SJCRH30 (cell line): ENCODE measurements at regions not wholly inside any gene's neighbourhood (a gene's known extent, or its start where the extent isn't known, plus 50 kb on each side); places are given as distances from the start of the nearest gene placed in this dataset.
"Not testable (repeated sequence)": the region's sequence is repeated elsewhere in the genome, so short reads cannot be mapped to it uniquely, and the experiment has no call there.

ENCODE experiments used
- DNase-seq, 2 experiments: peaks; one replicate each; pipeline ENCODE4 v3.0.0-alpha.2; 2015 to 2020
- H3K27ac ChIP-seq: fragments of 250-450 bp; sonication (Bioruptor Pico); 2 replicates; pipeline ENCODE4 v1.5.1; 2020; ENCODE audit warnings: mild to moderate bottlenecking, moderate library complexity
- H3K27me3 ChIP-seq: fragments of 250-450 bp; sonication (Bioruptor Pico); 2 replicates; pipeline ENCODE4 v1.5.1; 2020; ENCODE audit warnings: mild to moderate bottlenecking, moderate library complexity
- H3K36me3 ChIP-seq: fragments of 250-450 bp; sonication (Bioruptor Pico); 2 replicates; pipeline ENCODE4 v1.5.1; 2020; ENCODE audit warnings: mild to moderate bottlenecking, moderate library complexity
- H3K4me1 ChIP-seq: fragments of 250-450 bp; sonication (Bioruptor Pico); 2 replicates; pipeline ENCODE4 v1.5.1; 2020; ENCODE audit warnings: mild to moderate bottlenecking, moderate library complexity
- H3K4me3 ChIP-seq: fragments of 250-450 bp; sonication (Bioruptor Pico); 2 replicates; pipeline ENCODE4 v1.5.1; 2020; ENCODE audit warnings: mild to moderate bottlenecking, moderate library complexity
- H3K9me3 ChIP-seq: fragments of 250-450 bp; sonication (Bioruptor Pico); replicated peaks from 2 replicates; pipeline ENCODE4 v1.5.1; 2020; ENCODE audit warnings: mild to moderate bottlenecking, moderate library complexity

DNA sequence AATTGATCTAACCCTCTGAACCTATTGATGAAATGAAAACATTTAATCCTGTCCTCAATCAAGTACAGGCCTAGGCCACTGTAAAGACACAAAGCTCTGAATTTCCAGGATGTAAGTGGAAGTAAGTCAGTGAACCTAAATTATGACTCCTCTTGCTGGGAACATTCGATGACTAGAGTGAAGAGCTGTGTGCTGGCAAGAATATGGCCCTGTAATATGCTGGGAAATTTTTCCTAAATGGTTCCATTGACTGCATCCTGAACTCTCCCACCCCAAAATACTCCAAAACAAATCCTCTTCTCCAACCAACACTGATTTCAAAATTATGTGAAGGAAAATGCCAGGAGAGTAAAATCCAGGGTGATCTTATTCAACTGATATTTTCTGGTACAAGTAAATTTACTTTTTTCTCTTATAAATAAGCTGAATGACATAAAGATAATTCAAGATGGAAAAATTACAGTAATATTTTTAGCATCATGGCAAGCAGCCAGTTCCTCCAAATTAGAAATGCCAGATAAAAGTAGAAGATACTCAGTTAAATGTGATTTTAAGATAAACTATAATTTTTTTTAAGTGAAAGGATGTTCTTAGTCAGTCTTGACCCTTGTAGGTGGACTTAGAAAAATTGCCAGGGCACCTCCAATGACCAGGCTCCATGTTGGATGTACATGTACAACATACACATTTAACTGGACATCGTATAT is 269.4 kb downstream of the PTGER3 start:
- Histone ChIP-seq H3K27ac (no peak overlapping the region), H3K4me1 (no peaks in the 10 kb centered on the region), H3K36me3 (no peaks in the 10 kb centered on the region), H3K9me3 (no peaks in the 10 kb centered on the region), H3K27me3 (no peaks in the 10 kb centered on the region), H3K4me3 (no peak overlapping the region)
- DNase-seq = no peak

DNA sequence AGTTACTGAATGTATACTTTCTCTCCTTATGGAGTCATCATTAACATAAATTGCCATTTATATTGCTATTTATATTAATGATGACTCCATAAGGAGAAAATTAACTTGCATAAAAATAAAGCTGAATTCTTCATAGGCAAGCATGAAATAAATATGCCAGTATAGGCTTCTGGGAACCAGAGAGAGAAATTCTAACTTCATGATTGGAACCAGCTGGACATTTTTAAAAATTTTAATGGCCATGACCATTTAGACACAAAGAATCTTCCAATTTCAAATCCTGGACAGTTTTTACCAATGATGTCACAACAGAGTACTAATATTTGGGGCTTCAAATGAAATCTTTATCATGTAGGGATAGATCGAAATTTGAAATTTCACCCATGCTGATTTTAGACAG is 268.7 kb downstream of the PTGER3 start:
- H3K36me3 ChIP-seq = no peaks in the 10 kb centered on the region
- DNase-seq = no peak
- H3K4me3 ChIP-seq = no peak overlapping the region
- H3K27me3 ChIP-seq = no peaks in the 10 kb centered on the region
- no peak overlapping the region for H3K27ac ChIP-seq
- no peaks in the 10 kb centered on the region for H3K4me1 ChIP-seq
- no peaks in the 10 kb centered on the region for H3K9me3 ChIP-seq

GRCh38 chr1:70779571-70779970 is 268.0 kb downstream of the PTGER3 start:
- no peaks in the 10 kb centered on the region for H3K36me3 ChIP-seq
- H3K27ac ChIP-seq = no peak overlapping the region
- no peaks in the 10 kb centered on the region for H3K4me1 ChIP-seq
- no peak for DNase-seq
- H3K9me3 ChIP-seq = no peaks in the 10 kb centered on the region
- no peaks in the 10 kb centered on the region for H3K27me3 ChIP-seq
- no peak overlapping the region for H3K4me3 ChIP-seq

GRCh38 chr1:70785287-70785686 is 262.3 kb downstream of the PTGER3 start:
- no peaks in the 10 kb centered on the region for H3K9me3 ChIP-seq
- H3K27ac ChIP-seq = no peak overlapping the region
- no peaks in the 10 kb centered on the region for H3K36me3 ChIP-seq
- no peak overlapping the region for H3K4me3 ChIP-seq
- H3K27me3 ChIP-seq = no peaks in the 10 kb centered on the region
- DNase-seq = no peak
- no peaks in the 10 kb centered on the region for H3K4me1 ChIP-seq

DNA sequence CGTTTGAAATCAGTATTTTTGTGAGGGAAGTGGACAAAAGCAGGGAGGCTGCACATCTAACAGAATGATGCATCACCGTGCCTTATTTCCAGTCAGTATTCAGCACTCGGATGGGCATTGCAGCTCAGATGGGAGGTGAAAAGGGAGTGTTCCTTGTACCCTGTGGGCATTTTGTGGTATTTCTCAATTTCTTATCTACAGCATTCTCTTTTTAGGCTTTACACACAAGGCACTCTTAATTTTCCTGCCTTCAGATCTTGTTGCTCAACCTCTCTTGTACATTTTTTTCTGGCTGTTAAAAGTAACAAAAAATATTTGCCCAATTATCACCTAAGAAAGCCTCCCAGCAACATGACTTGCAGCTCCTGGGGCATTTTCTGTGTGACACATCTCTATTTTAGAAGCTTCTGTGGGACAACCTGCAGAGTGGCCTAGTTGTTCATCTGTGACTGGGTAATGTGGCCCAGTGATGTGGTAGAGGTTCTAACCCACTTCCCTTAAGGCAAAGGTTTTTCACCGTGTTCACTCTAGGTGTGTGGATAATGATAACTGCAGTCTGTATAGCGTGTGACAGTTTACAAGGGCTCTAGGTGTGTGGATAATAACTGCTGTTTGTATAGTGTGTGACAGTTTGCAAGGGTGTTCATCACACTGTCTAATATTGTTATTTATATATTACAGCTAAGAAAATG is 257.2 kb downstream of the PTGER3 start:
- Histone ChIP-seq H3K36me3 (no peaks in the 10 kb centered on the region), H3K27ac (no peak overlapping the region), H3K9me3 (no peaks in the 10 kb centered on the region), H3K27me3 (no peaks in the 10 kb centered on the region), H3K4me1 (no peaks in the 10 kb centered on the region), H3K4me3 (no peak overlapping the region)
- DNase-seq = no peak

DNA sequence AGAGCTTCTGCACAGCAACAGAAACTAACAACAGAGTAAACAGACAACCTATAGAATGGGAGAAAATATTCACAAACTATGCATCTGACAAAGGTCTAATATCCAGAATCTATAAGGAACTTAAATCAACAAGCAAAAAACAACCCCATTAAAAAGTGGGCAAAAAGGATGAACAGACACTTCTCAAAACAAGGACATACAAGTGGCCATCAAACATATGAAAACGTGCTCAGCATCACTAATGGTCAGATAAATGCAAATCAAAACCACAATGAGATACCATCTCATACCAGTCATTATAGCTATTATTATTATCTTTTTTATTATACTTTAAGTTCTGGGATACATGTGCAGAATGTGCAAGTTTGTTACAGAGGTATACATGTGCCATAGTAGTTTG is 252.6 kb downstream of the PTGER3 start:
- H3K4me1 ChIP-seq, H3K9me3 ChIP-seq, H3K27me3 ChIP-seq, H3K27ac ChIP-seq, H3K36me3 ChIP-seq, DNase-seq, H3K4me3 ChIP-seq: not testable (repeated sequence)

DNA sequence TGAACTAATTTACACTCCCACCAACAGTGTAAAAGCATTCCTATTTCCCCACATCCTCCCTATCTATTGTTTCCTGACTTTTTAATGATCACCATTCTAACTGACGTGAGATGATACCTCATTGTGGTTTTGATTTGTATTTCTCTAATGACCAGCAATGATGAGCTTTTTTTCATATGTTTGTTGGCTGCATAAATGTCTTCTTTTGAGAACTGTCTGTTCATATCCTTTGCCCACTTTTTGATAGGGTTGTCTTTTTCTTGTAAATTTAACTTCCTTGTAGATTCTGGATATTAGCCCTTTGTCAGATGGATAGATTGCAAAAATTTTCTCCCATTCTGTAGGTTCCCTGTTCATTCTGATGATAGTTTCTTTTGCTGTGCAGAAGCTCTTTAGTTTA is 251.3 kb downstream of the PTGER3 start:
- not testable (repeated sequence) for H3K4me3 ChIP-seq, H3K4me1 ChIP-seq, H3K36me3 ChIP-seq, DNase-seq, H3K27ac ChIP-seq, H3K9me3 ChIP-seq, H3K27me3 ChIP-seq

DNA sequence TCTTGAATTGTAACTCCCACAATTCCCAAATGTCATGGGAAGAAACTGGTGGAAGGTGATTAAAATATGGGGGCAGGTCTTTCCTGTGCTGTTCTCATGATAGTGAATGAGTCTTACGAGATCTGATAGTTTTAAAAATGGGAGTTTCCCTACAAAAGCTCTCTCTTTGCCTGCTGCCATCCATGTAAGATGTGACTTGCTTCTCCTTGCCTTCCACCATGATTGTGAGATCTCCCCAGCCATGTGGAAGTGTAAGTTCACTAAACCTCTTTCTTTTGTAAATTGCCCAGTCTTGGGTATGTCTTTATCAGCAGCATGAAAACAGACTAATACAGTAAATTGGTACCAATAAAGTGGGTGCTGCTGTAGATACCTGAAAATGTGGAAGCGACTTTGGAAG is 245.0 kb downstream of the PTGER3 start:
- H3K9me3 ChIP-seq, DNase-seq, H3K4me3 ChIP-seq, H3K36me3 ChIP-seq, H3K27me3 ChIP-seq, H3K4me1 ChIP-seq, H3K27ac ChIP-seq: not testable (repeated sequence)

DNA sequence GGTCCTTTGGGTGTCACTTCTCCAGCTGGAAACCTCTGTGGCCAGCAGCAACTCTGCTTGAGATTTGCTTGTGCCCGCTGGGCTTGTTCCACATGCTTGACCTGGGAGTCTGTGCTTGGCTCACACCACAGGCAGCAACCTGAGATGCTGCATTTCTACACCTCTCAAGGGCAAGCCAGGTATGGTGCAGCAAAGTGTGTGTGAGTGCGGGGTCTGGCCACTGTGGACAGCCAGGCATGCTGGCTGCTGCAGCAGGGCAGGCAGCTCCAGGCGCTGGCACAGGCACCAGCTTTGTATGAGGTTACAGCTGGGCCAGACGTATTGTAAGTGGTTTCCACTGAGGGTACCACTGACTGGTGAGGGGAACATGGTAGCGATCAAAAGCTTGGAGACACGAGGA is 242.0 kb downstream of the PTGER3 start:
- H3K36me3 ChIP-seq = no peaks in the 10 kb centered on the region
- no peaks in the 10 kb centered on the region for H3K4me1 ChIP-seq
- H3K4me3 ChIP-seq = no peak overlapping the region
- no peak overlapping the region for H3K27ac ChIP-seq
- no peak for DNase-seq
- no peaks in the 10 kb centered on the region for H3K27me3 ChIP-seq
- no peaks in the 10 kb centered on the region for H3K9me3 ChIP-seq

GRCh38 chr1:70807088-70807664 is 240.4 kb downstream of the PTGER3 start:
- H3K4me1 ChIP-seq = no peaks in the 10 kb centered on the region

DNA sequence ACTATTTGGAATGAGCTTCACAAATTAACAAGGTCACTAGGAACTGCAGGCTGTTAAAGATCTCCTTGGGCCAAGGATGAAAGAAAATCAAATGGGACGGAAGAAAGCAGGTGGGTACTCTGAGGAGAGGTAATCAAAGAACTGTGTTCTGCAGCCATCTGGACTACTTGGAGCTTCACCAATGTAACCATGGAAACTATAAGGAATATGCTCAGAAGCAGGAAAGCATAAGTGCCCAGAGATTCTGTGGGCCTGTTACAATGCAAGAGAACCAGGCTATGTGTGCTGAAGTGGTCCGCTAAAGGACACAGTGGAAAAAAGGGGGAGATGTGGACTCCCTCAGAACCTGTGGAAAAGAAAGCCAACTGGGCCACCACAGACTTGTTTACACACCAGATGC is 238.5 kb downstream of the PTGER3 start:
- no peak overlapping the region for H3K27ac ChIP-seq
- DNase-seq = no peak

More at GRCh38 chr1:70807088-70807664, 240.4 kb downstream of the PTGER3 start:
- Histone ChIP-seq H3K9me3 (no peaks in the 10 kb centered on the region), H3K4me3 (no peak overlapping the region), H3K27ac (no peak overlapping the region), H3K27me3 (no peaks in the 10 kb centered on the region), H3K36me3 (no peaks in the 10 kb centered on the region)
- no peak for DNase-seq

GRCh38 chr1:70811815-70812214 is 235.8 kb downstream of the PTGER3 start:
- H3K27ac ChIP-seq = no peak overlapping the region
- H3K4me1 ChIP-seq = no peaks in the 10 kb centered on the region
- H3K36me3 ChIP-seq = no peaks in the 10 kb centered on the region
- H3K9me3 ChIP-seq = no peaks in the 10 kb centered on the region
- no peak overlapping the region for H3K4me3 ChIP-seq
- DNase-seq = no peak
- no peaks in the 10 kb centered on the region for H3K27me3 ChIP-seq

More for the DNA sequence above, 238.5 kb downstream of the PTGER3 start:
- H3K36me3 ChIP-seq = no peaks in the 10 kb centered on the region
- H3K4me3 ChIP-seq = no peak overlapping the region
- no peaks in the 10 kb centered on the region for H3K9me3 ChIP-seq
- no peaks in the 10 kb centered on the region for H3K4me1 ChIP-seq
- no peaks in the 10 kb centered on the region for H3K27me3 ChIP-seq

DNA sequence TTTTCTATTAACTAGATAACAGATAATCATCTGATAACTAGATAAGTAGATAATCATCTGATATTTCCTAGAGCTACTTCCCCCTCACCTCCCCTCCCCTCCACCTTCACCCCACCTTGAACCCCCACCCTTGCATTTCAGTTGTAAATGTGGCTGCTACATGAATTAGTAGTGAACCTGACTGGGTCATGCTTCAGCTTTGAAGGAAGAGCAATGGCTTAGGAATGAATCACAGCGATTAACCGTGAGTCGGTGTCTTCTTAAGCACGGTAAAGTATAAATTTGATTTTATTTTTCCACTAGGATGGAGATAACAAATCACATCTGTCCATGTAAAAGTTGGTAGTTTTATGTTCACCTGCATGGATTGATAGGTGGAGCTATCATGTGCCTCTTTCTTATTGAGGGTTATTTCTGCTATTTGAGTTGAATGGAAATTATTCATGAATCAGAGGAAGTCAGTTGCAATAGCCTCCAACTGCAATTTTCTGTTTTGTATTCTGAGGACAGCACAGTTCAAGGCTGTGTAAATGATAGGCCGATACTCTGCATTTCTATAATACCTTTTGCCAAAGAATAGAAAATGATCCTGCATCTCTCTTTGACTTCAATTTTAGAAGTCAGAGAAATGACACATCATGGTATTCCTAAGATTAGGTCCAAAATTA is 235.0 kb downstream of the PTGER3 start:
- no peaks in the 10 kb centered on the region for H3K27me3 ChIP-seq
- H3K4me3 ChIP-seq = no peak overlapping the region
- no peaks in the 10 kb centered on the region for H3K4me1 ChIP-seq
- no peak overlapping the region for H3K27ac ChIP-seq
- H3K36me3 ChIP-seq = no peaks in the 10 kb centered on the region
- DNase-seq = no peak
- no peaks in the 10 kb centered on the region for H3K9me3 ChIP-seq

- Histone ChIP-seq H3K27me3 (no peaks in the 10 kb centered on the region), H3K36me3 (no peaks in the 10 kb centered on the region), H3K27ac (no peak overlapping the region), H3K4me3 (no peak overlapping the region), H3K4me1 (no peaks in the 10 kb centered on the region), H3K9me3 (no peaks in the 10 kb centered on the region)
- DNase-seq = no peak
Observed at GRCh38 chr1:70818401-70818800, 229.2 kb downstream of the PTGER3 start.

DNA sequence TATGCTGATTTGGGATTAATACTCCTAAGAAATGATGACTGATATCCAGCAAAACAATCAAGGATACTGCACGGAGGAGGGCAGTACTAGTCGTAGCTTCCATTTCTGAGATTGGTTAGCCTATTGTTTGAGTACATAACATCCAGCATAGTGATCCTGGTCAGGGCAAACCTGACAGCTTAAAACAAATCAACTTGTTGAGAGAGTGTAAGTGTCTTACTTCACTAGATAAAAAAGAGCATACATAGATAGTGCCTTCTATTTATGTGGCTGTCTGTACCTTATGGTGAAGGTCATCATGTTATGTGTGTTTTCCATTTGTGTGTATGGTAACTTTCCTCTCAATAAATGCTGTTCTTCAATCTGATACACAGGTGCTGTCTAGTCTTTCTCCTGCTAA is 228.4 kb downstream of the PTGER3 start:
- H3K27me3 ChIP-seq = no peaks in the 10 kb centered on the region

More for the DNA sequence above, 228.4 kb downstream of the PTGER3 start:
- H3K4me1 ChIP-seq = no peaks in the 10 kb centered on the region
- no peak for DNase-seq
- H3K27ac ChIP-seq = no peak overlapping the region
- H3K4me3 ChIP-seq = no peak overlapping the region
- H3K36me3 ChIP-seq = no peaks in the 10 kb centered on the region
- H3K9me3 ChIP-seq = no peaks in the 10 kb centered on the region
